HK-2 (cell line): ENCODE measurements at regions not wholly inside any gene's neighbourhood (a gene's known extent, or its start where the extent isn't known, plus 50 kb on each side); places are given as distances from the start of the nearest gene placed in this dataset.
"Not testable (repeated sequence)": the region's sequence is repeated elsewhere in the genome, so short reads cannot be mapped to it uniquely, and the experiment has no call there.

ENCODE experiments used
- DNase-seq: peaks from one replicate; pipeline ENCODE4 v3.0.0-alpha.2; 2018; ENCODE audit not compliant: unreplicated experiment

GRCh38 chr18:14963246-14963645 is 215.3 kb downstream of the ANKRD30B start:
- no peak for DNase-seq

- DNase-seq: no peak
Observed at GRCh38 chr18:14964002-14964401, 216.0 kb downstream of the ANKRD30B start.

DNA sequence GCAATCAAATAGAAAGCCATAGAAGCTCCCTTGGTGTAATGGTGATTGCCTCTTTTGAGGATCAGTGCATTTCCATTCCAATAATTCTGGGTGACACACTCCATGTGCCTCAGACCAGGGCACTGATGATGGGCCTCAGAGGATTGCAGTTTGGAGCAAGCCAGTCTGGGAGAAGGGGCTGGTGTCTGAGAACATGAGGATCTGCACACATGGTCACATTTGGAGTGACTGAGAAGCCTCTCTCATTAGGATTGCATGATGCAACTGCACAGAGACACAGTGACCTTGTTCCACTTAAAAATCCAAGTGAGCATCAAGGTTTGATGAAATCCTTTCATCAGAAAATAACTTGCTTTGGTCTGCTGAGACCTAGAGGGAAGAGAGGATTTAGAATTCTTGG is 216.4 kb downstream of the ANKRD30B start:
- DNase-seq: no peak

- DNase-seq: not testable (repeated sequence)
Observed at GRCh38 chr18:14964976-14965375, 217.0 kb downstream of the ANKRD30B start.

GRCh38 chr18:14965553-14965952 is 217.6 kb downstream of the ANKRD30B start:
- no peak for DNase-seq

DNA sequence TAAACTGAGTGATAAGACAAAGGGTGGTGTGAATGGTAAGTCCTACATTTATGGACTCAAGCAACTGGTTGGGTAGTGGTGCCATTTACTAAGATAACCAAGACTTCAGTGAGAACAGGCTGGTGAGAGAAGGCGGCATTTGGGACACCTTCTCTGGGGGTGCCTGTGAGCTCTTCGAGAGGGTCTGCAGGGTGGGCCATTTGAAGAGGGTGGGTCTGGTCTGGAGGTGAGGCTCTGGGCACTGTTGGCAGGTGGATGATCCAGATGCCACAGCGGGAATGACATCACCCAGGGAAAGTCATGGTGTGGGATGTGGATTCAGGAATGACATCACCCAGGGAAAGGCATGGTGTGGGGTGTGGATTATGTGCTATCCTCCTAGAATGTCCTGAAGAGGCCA is 219.3 kb downstream of the ANKRD30B start:
- not testable (repeated sequence) for DNase-seq

- no peak for DNase-seq
Observed at GRCh38 chr18:14969500-14969899, 221.5 kb downstream of the ANKRD30B start.

GRCh38 chr18:14970027-14970426 is 222.1 kb downstream of the ANKRD30B start:
- peak; percentile 43 for DNase-seq

- peak; percentile 35 for DNase-seq
Observed at GRCh38 chr18:14971461-14972185, 223.7 kb downstream of the ANKRD30B start.

GRCh38 chr18:14973421-14973820 is 225.4 kb downstream of the ANKRD30B start:
- not testable (repeated sequence) for DNase-seq

DNA sequence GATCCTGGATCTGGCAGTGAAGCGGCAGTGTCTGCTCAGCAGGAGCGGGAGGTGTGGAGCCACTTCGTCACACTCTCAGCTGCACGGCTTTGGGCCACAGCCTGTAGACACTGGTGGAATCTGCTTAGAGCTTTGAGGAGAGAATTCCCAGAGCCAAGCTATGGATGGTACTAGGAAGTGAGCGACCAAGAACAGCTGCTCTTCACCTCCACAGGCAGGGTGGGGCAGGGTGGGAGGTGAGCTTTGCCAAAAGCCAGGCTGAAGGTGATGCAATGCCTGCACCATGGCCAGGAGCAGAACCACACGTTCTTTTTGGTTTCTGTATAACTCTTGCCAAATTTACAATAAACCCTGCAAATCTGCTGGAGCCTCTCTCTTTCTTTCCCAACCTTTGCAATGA is 226.1 kb downstream of the ANKRD30B start:
- DNase-seq: no peak

GRCh38 chr18:14974576-14974975 is 226.6 kb downstream of the ANKRD30B start:
- peak; percentile 62 for DNase-seq

- DNase-seq: peak; percentile 48
Observed at GRCh38 chr18:14975431-14975830, 227.5 kb downstream of the ANKRD30B start.

DNA sequence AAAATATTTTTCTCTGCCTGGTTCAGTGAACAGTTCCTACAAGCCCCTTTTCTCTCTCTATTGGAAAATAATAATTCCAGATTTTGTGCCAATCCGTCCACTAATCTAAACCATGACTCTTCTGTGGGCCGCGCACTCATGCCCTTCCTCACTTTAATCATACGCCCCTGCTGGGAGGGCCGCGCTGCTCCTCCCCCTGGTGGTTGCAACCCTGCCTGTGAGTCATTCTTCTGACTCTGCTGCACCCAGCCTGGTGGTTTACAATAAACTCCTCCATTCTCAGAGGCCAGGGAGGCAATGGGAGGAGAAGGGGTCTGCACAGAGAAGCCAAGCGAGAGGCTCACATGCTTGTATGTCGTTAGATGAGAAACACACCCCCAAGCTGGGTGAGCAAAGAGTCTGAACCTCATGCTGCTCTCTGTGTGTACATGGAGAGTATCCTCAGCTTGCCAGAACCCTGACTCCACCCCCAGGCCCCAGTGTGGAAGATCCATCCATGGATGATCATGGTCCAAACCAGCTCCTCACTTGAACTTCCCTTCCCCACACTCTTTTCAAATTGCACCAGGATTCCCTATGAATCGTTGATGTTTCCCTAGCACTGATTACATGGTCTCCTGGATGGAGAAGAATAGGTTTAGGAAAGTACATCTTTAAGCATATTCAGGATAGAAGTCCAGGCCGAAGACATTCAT is 228.9 kb downstream of the ANKRD30B start:
- DNase-seq: peak; percentile 62

DNA sequence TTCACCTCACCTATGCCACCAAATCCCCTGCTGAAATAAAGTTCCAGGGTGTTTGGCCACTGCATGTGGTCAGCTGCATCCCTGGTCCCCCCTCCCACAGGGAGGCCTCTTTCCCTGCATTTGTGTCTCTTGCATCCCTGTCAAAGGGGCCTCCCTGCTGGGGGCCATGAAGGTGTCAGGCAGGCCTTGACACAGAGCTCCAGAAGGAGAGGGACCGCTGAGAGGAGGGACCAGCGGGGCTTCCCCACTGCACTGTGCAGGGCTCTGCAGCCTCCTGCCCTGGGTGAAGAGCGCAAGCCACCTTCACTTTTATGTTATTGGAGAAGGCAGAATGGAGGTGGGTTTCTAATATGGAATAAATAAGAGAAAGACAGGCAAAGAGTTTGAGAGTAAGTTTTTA is 230.2 kb downstream of the ANKRD30B start:
- no peak for DNase-seq

DNA sequence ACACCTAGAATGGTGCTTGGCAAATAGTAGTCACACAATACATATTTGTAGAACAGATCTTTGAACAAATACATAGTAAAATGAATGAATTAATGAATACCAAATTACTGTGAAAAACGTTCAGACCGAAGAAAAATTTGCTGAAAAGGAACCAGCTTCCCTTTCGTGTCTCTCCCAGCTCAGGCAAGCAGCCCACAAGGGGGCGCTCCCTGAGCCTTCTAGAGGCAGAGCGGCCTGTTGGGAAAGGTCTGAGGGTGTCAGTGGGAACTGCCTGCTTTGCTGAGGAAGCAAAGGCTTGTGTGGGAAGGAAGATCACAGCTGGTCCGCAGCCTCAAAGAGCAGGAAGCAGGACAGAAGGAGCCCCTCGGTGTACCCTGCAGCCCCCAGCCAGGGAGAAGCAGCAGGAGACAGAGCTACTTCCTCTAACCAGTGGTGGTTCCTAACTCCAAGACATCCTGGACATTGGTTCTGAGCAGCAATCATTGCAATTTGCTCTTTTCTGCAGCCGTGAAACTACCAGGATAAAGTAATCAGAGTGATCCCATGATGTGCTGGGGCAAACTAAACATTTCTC is 231.1 kb downstream of the ANKRD30B start:
- DNase-seq: no peak

DNA sequence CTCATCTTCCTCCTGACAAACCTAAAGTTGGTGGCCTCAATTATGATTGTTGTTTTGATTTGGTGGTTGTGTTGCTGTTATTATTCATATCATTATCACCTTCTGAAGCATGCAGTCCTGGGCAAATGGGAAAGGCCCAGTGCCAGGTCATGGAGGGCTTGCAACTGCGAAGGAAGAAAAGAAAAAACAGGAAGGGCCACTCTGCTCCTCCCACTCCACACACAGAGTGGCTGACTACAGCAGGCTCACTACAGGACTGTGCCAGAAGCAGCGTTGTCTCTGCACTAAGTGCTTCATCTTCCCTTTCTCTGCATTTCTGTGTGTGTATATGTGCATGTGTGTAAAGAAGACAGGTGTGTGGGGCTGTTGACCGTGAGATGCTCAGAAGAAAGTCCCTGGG is 231.9 kb downstream of the ANKRD30B start:
- DNase-seq: no peak

DNA sequence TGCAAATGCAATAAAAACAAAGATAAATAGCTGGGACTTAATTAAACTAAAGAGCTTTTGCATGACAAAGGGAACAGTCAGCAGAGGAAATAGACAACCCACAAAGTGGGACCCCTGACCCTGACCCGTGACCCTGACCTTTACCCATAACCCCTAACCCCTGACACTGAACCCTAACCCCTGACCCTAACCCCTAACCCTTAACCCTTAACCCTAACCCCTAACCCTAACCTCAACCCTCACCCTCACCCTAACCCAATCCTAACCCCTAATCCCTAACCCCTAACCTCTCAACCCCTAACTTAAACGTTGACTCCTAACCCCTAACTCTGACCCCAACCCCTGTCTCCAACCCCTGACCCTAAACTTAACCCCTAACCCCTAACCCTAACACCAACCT is 236.6 kb downstream of the ANKRD30B start:
- DNase-seq: not testable (repeated sequence)

- not testable (repeated sequence) for DNase-seq
Observed at GRCh38 chr18:14985291-14986013, 237.5 kb downstream of the ANKRD30B start.

GRCh38 chr18:14987377-14987776 is 239.4 kb downstream of the ANKRD30B start:
- DNase-seq: not testable (repeated sequence)

GRCh38 chr18:14987960-14988710 is 240.2 kb downstream of the ANKRD30B start:
- not testable (repeated sequence) for DNase-seq

DNA sequence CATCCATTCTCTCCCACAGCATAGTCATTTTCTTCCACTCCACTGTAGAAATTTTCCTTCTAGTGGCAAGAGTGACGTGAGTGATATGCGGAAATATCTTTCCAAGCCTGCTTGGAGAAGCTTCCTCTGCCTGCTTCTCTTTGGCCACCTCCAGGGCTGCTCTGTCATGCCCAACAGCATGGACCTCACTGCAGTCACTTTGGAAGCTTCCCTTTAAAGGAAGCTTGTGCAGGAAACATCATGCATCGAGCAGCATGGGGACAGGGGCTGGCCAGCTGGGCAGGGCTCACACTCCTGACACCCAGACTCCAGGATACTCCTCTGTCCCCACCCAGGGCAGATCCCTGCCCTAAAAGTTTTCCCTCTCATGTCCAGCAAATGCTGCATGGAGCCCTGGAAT is 241.6 kb downstream of the ANKRD30B start:
- not testable (repeated sequence) for DNase-seq
